Hepatocyte (in vitro differentiated cells): ENCODE measurements at regions not wholly inside any gene's neighbourhood (a gene's known extent, or its start where the extent isn't known, plus 50 kb on each side); places are given as distances from the start of the nearest gene placed in this dataset.
"Not testable (repeated sequence)": the region's sequence is repeated elsewhere in the genome, so short reads cannot be mapped to it uniquely, and the experiment has no call there.

Experiments used
- DNase-seq: peaks from one replicate; pipeline ENCODE4 v3.0.0-alpha.2; 2016; ENCODE audit warnings: low spot score
- H2AFZ ChIP-seq: fragments of 200-600 bp; sonication (generic); 2 replicates; pipeline ENCODE4 v1.6.0; 2016; ENCODE audit warnings: antibody characterized with exemption, mild to moderate bottlenecking
- H3K27ac ChIP-seq: fragments of 200-600 bp; sonication (generic); 2 replicates; pipeline ENCODE4 v1.5.1; 2016; ENCODE audit warnings: mild to moderate bottlenecking
- H3K27me3 ChIP-seq: fragments of 200-600 bp; sonication (generic); 2 replicates; pipeline ENCODE4 v1.6.1; 2016
- H3K36me3 ChIP-seq: fragments of 200-600 bp; sonication (generic); replicated peaks from 2 replicates; pipeline ENCODE4 v1.5.1; 2016; ENCODE audit warnings: low read depth; ENCODE audit not compliant: insufficient read depth
- H3K4me1 ChIP-seq: fragments of 200-600 bp; sonication (generic); 2 replicates; pipeline ENCODE4 v1.5.1; 2016; ENCODE audit warnings: mild to moderate bottlenecking, moderate library complexity; ENCODE audit not compliant: insufficient read depth
- H3K4me2 ChIP-seq: fragments of 200-600 bp; sonication (generic); 2 replicates; pipeline ENCODE4 v1.6.0; 2016
- H3K4me3 ChIP-seq: fragments of 200-600 bp; sonication (generic); 2 replicates; pipeline ENCODE4 v1.5.1; 2016; ENCODE audit warnings: mild to moderate bottlenecking
- H3K79me2 ChIP-seq: fragments of 200-600 bp; sonication (generic); 2 replicates; pipeline ENCODE4 v1.6.0; 2017; ENCODE audit warnings: mild to moderate bottlenecking
- H3K9me2 ChIP-seq: fragments of 200-600 bp; sonication (generic); replicated peaks from 2 replicates; pipeline ENCODE4 v1.6.0; 2017; ENCODE audit warnings: mild to moderate bottlenecking; ENCODE audit not compliant: insufficient read depth
- H3K9me3 ChIP-seq: fragments of 200-600 bp; sonication (generic); 2 replicates; pipeline ENCODE4 v1.5.1; 2016; ENCODE audit warnings: low read depth, mild to moderate bottlenecking
- H4K20me1 ChIP-seq: fragments of 200-600 bp; sonication (generic); 2 replicates; pipeline ENCODE4 v1.6.0; 2016; ENCODE audit warnings: mild to moderate bottlenecking; ENCODE audit not compliant: insufficient read depth, poor library complexity, severe bottlenecking
- CTCF ChIP-seq: fragments of 200-600 bp; sonication (generic); IDR thresholded peaks from 2 replicates; pipeline ENCODE4 v1.5.1; 2016; ENCODE audit warnings: antibody characterized with exemption, mild to moderate bottlenecking; ENCODE audit not compliant: poor library complexity
- EZH2 ChIP-seq: fragments of 200-600 bp; sonication (generic); IDR thresholded peaks from 2 replicates; pipeline ENCODE4 v1.6.1; 2016; ENCODE audit warnings: antibody characterized with exemption, mild to moderate bottlenecking, borderline replicate concordance
- EZH2phosphoT487 ChIP-seq: fragments of 200-600 bp; sonication (generic); IDR thresholded peaks from one replicate; pipeline ENCODE4 v1.6.1; 2018; ENCODE audit warnings: antibody characterized with exemption, mild to moderate bottlenecking, low read depth, moderate library complexity; ENCODE audit not compliant: unreplicated experiment, severe bottlenecking
- WGBS: methylation state at CpG from one replicate; pipeline ENCODE4 v1.1.6; 2016; ENCODE audit warnings: low lambda C conversion rate; ENCODE audit errors: missing lambda C conversion rate; 5-methylcytosine and 5-hydroxymethylcytosine counted together

GRCh38 chr14:89730687-89731086, 223.8 kb downstream of the EFCAB11 start:
- Histone ChIP-seq H3K9me2 (no peaks in the 10 kb centered on the region), H3K4me2 (no peak overlapping the region), H2AFZ (no peak overlapping the region), H3K27ac (no peak overlapping the region), H3K36me3 (no peaks in the 10 kb centered on the region), H3K9me3 (peaks cover 5% of the 10 kb centered on the region), H3K4me3 (no peak overlapping the region), H3K27me3 (no peaks in the 10 kb centered on the region), H3K79me2 (no peaks in the 10 kb centered on the region), H4K20me1 (no peaks in the 10 kb centered on the region), H3K4me1 (no peaks in the 10 kb centered on the region)
- WGBS, result 90% methylated on average over 5 of the region's 5 CpGs
- DNase-seq, result no peak
- no peak for TF ChIP-seq EZH2
- TF ChIP-seq EZH2phosphoT487, result no peak
- no peak for TF ChIP-seq CTCF

DNA sequence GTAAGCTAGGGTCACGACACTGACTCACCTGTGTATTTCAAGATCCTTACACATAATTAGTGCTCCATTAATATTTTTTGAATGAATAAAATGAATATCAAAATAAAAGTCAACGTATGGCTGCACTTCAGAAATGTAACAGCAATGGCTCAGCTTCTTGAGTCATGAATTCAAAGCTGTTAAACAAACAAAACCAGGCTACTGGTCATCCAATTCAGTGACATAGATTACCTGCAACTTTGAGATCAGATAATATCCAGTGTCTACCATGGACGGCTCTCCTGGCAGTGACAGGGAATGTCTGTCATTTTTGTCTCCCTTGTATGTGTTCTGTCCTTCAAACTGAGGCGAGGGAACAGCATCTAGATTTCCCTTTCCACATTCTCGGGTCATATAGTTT, 225.6 kb downstream of the EFCAB11 start:
- no peak for DNase-seq

DNA sequence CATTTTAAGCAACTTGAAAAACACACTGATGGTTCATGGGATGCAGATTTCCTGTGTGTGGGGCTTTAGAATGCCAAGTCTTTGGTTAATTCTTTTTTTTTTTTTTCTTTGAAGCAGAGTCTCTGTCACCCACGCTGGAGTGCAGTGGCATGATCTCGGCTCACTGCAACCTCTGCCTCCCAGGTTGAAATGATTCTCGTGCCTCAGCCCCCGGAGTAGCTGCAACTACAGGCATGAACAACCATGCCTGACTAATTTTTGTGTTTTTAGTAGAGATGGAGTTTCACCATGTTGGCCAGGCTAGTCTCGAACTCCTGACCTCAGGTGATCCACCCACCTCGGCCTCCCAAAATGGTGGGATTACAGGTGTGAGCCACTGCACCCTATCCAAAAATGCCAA, 228.3 kb downstream of the EFCAB11 start:
- WGBS, result 78% methylated on average over 6 of the region's 6 CpGs
- not testable (repeated sequence) for H4K20me1 ChIP-seq, H3K36me3 ChIP-seq, H3K27ac ChIP-seq, DNase-seq, H3K9me2 ChIP-seq, H3K4me1 ChIP-seq, H3K4me2 ChIP-seq, H2AFZ ChIP-seq, H3K9me3 ChIP-seq, H3K79me2 ChIP-seq, H3K27me3 ChIP-seq, H3K4me3 ChIP-seq

More for the DNA sequence above, 225.6 kb downstream of the EFCAB11 start:
- Histone ChIP-seq H3K27me3 (no peaks in the 10 kb centered on the region), H3K27ac (no peak overlapping the region), H2AFZ (no peak overlapping the region), H3K9me2 (no peaks in the 10 kb centered on the region), H4K20me1 (no peaks in the 10 kb centered on the region), H3K36me3 (no peaks in the 10 kb centered on the region), H3K4me1 (peaks cover 5% of the 10 kb centered on the region), H3K79me2 (no peaks in the 10 kb centered on the region), H3K4me2 (no peak overlapping the region), H3K9me3 (peaks cover 5% of the 10 kb centered on the region), H3K4me3 (no peak overlapping the region)
- no peak for TF ChIP-seq EZH2
- no peak for TF ChIP-seq CTCF
- TF ChIP-seq EZH2phosphoT487, result no peak
- WGBS, result 89% methylated on average over 5 of the region's 5 CpGs

GRCh38 chr14:89724628-89724960, 229.9 kb downstream of the EFCAB11 start:
- no peak for DNase-seq
- peak overlapping the region; percentile 61 for H3K4me2 ChIP-seq
- H3K27me3 ChIP-seq, result no peaks in the 10 kb centered on the region
- peaks cover 9% of the 10 kb centered on the region for H3K4me1 ChIP-seq
- H3K9me3 ChIP-seq, result no peaks in the 10 kb centered on the region
- no peak overlapping the region for H3K4me3 ChIP-seq
- no peak overlapping the region for H3K27ac ChIP-seq
- H3K36me3 ChIP-seq, result no peaks in the 10 kb centered on the region
- TF ChIP-seq CTCF (no peak), EZH2 (no peak), EZH2phosphoT487 (no peak)
- H3K9me2 ChIP-seq, result no peaks in the 10 kb centered on the region
- no peak overlapping the region for H2AFZ ChIP-seq
- no peaks in the 10 kb centered on the region for H3K79me2 ChIP-seq
- WGBS, result 24% methylated on average over 8 of the region's 8 CpGs
- H4K20me1 ChIP-seq, result no peaks in the 10 kb centered on the region
